DMS 273 treated with DMSO at 0.1 percent for 48 hours (cell line): ENCODE measurements at regions not wholly inside any gene's neighbourhood (a gene's known extent, or its start where the extent isn't known, plus 50 kb on each side); places are given as distances from the start of the nearest gene placed in this dataset.

Experiments
- DNase-seq: peaks from one replicate; lab custom pipeline; 2025; lab: John Stamatoyannopoulos, UW

DNA sequence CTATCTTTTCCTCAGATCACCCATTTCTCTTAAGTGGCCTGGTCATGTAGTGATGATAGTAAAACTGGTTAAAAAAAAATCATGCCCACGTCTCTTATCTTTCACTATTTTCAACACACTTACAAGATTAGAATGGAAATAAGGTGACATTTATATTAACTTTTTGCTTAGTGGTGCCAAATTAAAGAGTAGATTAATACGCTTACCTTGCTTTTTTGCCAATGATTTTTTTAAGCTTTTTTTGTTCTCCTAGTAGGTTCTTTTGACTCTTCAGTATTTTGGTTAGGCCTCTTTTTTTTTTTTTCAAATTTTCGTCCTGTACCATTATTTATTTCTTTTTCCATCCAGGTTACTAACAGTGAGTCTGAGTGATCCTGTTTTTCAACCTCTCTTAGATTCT is 147.9 kb downstream of the PTCSC3 start:
- no peak for DNase-seq

DNA sequence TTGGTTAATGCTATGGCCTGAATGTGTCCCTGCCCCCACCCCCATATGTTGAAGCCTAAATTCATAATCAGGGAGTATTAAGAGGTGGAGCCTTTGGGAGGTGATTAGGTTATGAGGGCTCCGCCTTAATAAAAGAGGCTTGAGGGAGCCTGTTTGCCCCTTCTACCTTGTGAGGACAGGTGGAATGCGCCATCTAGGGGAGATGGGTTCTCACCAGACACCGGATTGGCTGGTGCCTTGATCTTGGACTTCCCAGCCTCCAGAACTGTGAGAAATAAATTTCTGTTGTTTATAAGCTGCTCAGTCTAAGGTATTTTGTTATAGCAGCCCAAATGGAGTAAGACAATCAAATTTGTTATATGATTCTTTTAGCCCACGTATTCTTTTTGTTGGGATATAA is 148.3 kb downstream of the PTCSC3 start:
- DNase-seq: no peak

DNA sequence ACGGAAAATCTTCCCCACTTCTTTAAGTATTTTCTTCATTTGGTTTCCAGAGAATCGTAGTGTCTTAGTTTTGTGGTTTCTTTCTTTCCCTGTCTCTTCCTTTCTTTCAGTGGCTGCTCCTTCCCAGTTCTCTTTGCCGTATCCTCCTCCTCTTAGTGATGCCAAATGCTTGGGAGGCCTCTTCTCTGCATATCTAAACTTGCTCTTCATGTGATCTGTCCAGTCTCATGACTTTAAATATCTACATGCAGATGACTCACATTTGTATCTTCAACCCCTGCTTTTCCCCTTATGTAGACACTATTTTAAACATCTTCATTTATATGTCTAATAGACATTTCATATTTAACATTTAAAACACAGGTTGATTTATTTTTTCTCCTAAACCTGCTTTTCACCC is 149.2 kb downstream of the PTCSC3 start:
- DNase-seq: no peak

DNA sequence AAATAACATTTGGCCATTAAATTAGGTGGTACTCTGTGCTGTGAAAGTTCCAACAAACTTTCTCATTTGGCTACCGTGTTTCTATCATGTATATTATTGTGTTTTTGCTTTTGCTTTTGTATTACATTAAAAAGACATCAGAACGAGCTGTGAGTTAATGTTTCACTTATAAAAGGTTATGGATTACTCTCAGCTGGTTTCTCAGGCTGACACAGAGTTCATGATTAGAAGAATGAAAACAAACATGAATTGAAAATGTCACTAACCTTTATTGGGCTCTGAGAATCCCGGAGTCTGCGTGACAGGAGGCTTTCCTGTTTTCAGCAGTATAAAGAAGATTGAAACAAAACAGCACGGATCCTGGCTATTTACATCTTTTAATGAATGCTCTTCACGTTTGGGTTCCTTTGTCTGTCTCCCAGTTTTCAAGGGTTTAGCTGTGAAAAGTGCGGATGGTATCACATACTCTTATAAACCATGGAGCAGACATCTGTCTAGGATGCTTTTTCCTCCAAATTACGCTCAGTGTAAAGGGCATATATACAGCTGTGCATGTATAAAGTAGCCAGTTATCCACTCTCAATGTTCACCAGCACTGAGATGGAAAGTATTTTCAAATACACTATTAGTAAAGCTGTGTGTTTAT is 153.6 kb downstream of the PTCSC3 start:
- DNase-seq: no peak

DNA sequence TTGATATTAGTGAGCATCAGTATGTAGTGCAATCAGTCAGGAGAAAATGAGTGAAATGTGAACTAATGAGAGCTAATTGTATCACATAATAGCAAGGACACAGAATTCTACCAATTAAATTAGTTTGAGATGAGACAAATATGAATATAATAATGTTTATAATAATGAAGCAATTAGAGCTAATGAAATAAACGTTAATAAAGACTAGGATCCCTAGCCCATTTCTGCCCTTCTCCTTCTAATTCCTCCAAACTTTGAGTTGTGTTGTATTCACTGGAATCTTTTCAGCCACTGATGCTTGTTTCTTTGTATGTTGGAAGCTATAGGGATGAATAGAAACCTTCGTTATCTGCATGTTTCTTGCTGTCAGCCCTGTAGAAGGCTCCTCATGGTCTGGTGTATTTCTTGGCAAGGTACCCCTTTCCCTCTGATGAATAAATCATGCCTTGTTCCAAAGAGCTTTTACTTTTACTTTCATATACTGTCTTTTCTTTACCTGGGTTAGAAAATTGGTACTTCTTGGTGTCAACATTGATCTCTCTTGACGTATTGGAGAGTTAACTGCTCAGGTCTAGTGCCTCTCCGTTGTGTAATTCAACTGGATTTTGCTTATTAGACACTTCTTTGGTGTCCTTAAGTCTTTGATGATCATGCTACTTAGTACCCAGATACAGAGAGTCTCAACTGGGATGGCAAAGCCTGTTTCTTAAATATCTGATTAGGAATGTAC is 154.8 kb downstream of the PTCSC3 start:
- DNase-seq: no peak

GRCh38 chr14:36021030-36021422 is 155.5 kb downstream of the PTCSC3 start:
- DNase-seq: no peak

DNA sequence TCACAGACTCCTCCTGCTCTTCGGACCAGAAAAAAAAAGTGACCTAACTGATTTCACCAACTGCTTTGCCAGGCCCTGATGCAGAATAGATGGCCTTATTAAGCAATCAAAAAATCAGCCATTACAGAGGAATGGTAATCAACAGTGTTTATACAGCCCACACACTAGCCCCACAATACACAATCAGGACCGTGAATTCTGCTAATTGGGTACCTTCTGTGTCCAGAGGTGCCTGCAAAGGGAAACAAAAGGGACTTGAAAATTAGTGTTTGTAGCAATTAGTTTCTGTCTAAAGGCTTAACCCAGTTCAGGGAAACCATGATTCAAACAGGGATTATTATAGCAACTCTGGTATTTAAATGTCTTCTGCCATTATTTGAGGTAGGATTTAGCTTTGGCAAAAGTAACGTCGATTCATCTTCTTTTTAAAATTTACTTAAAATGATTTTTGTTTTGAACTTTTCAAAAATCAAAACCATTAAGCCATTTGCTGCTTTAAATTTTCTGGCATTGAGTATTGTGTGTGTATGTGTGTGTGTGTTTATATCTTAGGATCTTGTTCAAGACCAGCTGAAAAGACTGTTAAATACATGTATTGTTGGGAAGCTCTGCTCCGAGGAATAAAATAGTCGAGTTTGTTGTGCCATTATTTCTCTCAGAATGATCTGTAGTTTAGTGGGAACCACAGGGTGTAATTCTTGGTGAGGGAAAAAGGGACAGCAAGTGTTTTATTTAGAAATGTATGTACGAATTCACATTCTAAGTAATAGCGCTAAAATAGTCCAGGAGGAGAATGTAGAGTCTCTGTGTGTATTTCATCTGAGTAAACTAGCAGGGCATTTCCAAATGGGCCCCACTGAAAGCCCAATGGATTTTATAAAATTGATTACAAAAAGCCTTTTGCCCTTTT is 156.1 kb downstream of the PTCSC3 start:
- no peak for DNase-seq

DNA sequence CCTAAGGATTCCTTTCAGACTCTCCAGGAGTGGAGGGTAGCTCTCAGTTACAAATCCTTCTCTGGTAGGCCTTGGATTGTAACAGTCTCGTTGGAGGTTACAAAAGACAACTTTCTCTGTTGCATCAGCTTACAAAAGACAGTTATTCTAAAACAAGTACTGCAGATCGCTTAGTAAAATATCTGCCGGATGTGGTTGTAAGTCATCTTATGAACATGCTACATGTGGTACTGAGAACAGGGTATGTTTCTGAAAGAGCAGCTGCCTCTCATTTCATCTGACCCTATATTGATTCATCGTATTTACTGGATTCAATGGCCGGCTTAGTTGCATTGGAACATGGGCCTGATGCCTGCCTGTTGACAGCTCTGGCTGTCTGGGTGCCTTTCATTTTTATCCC is 157.4 kb downstream of the PTCSC3 start:
- DNase-seq: no peak

DNA sequence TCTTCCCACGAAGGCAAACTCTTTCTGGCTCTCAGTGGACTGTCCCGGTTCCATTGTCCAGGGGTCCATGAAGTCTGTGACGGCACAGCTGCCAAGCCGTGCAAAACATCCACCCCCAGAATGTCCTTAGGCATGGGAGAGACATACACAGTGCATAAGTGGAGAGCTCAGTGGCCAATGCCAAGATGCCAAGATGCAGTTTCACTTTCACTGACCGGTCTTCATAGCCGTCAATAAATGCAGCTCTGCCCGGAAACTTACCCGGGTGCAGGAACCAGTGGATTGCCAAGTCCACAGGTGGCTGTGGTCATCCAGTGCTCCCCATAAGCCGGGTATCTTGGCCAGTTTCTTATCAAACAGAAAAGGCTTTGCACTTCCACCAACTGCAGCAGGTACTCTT is 162.3 kb downstream of the PTCSC3 start:
- DNase-seq: no peak

GRCh38 chr14:36013483-36013882 is 163.0 kb downstream of the PTCSC3 start:
- no peak for DNase-seq

DNA sequence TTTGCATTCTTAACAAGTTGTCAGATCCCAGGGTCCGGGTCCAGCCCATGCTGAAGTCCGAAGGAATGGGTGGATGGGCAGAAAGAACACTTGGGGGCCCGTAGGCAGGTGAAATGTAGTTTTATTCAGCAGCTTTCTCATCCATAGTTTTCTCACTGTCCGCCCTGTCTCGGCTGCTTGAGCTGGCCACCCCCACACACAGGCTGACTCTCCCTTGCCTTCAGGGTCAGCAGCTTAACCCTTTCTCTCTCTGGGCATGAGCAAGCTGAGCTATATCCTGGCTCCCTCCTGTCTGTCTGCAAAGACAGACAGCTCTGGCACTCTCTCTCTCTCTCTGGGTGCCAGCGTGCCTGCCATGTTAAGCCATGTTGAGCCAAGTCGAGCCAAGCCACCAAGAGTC is 163.9 kb downstream of the PTCSC3 start:
- DNase-seq: no peak

DNA sequence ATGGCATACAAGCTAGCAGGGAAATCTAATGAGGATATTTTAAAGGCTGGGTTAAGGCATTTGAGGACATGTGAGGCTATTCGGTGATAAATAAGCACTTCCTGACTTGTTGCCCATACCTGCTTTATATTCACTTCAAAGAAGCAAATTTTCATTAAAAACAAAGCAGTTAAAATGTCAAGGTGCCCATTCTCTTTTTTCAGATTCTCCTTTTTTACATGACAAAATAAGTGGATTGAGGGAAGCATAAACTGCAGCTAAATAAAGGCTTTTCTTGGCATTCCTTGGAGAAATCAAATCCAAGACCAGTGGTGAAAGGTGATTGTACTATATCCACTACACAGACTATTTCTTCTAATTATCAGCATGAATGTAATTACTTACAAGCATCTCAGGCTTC is 166.9 kb downstream of the PTCSC3 start:
- no peak for DNase-seq

DNA sequence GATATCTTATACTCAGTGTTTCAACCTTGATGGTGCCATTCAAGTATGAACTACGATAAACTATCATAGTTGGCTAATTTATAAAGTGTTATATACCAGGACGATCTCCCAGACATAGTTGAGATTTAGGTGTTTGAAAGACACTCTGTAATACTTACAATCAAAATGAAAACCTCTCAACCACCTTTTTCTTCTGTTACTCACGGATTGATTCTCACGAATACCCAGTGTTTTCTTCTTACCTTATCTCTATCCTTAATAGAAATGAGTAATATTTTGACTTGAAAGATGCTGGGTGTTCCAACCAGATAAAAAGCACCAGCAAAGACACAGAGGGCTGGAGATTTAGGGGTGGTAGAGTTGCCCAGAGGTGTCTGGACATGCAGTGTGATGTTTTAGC is 169.9 kb downstream of the PTCSC3 start:
- DNase-seq: no peak

DNA sequence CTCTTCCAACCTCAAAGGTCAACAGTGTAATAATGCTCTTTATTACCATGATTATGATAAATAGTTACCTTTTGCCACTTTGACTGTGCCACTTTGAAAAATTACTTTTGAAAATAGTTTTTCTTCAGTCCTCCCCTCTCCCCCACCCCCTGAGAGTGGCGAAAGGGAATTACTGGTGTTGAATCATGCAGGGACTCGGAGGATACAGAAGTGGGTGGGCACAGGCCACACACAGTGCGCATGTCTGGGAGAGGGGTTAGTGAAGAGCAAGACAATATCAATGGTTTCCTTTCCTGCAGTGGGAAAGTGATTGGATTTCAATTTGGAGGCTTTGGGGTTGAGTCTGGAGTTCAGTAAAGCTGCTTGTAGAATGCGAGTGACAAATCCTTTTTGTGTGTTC is 170.9 kb downstream of the PTCSC3 start:
- no peak for DNase-seq

GRCh38 chr14:36001936-36002335 is 174.6 kb downstream of the PTCSC3 start:
- no peak for DNase-seq

GRCh38 chr14:35999294-35999693 is 173.2 kb downstream of the BRMS1L start:
- DNase-seq: no peak

GRCh38 chr14:35998303-35998702 is 172.2 kb downstream of the BRMS1L start:
- DNase-seq: no peak

DNA sequence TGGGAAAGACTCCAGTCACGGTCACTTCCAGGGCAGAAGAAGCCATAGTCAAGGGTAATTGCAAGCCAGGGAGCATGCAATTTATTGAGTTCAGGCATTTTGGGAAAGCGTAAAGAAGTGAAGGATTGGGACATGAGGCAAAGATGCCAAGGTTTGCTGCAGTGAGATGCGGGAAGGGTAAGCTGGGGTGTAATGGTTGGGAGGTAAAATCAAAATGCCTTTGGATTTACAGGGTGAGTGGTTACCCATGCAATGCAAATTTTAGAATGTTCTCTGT is 167.5 kb downstream of the BRMS1L start:
- no peak for DNase-seq

DNA sequence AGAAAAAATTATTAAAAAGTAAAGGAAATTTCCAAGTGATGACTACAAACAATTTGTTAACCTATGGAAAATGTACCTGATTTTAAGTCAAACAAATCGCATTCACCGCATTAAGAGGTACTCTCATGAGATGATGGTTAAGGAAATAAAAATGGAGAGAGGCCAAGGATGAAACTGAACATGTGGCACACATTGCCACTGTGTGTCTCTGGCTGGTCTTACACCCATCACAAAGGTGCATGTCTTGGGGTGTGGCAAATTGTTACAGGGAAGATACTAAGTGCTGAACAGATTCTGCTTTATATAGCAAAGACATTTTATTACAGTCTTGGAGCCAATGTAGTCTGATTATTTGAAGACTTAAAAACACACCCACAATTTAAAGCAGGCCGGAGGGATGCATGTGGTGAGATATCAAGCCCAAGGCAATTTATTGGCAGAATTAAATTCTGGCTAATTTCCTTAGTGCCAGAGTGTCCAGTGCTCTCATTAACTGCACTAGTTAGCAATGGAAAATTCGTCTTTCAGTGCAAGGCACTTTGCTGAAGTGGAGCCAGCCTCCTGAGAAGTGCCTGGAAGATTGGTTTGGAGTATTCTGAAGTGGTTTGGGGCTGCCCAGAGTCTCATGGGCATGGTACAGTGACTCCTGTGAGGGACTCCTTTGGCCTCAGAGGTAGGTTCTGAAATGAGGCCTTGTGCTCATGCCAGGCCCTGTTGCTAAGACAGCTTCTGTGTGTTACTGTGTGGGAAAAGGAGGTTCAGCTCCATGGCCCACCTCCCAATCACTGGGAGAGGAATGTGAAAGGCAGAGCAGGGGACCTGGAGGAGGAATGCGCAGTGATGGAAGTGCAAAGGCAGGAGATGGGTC is 166.9 kb downstream of the BRMS1L start:
- DNase-seq: no peak

GRCh38 chr14:35991356-35991755 is 165.2 kb downstream of the BRMS1L start:
- DNase-seq: no peak

DNA sequence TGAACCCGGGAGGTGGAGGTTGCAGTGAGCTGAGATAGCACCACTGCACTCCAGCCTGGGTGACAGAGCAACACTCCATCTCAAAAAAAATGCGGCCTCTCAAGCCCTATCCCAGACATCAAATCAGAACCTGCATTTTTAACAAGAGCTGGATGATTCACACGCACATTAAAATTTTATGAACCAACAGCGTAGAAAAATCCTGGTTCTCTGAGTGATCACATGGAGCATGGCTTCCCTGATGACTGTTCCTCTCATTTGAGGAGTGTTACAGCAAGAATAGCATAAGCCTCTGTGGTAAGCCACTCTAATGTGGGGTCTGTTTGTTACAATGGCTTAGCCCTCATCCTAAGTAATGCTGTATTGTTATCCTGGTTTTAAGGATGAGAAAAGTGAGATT is 163.6 kb downstream of the BRMS1L start:
- DNase-seq: no peak

- no peak for DNase-seq
Observed at GRCh38 chr14:35988972-35989690, 163.0 kb downstream of the BRMS1L start.
